Activated CD8-positive, alpha-beta T cell treated with anti-CD3 and anti-CD28 coated beads for 36 hours (primary cell): ENCODE measurements at regions not wholly inside any gene's neighbourhood (a gene's known extent, or its start where the extent isn't known, plus 50 kb on each side); places are given as distances from the start of the nearest gene placed in this dataset.

Experiments
- ATAC-seq: fragments of 200-7000 bp; cut with Tn5 transposase; one replicate; pipeline ENCODE4 v1.10.0; 2021; ENCODE audit warnings: mild to moderate bottlenecking, moderate library complexity
- CTCF ChIA-PET: fragments of 350-600 bp; sonication (Branson Sonifier 250); formaldehyde crosslinking; loops from one replicate; lab custom pipeline; 2021; ENCODE audit warnings: antibody characterized with exemption; lab: Charles Lee
- POLR2A ChIA-PET: fragments of 350-600 bp; sonication (Branson Sonifier 250); formaldehyde crosslinking; loops from one replicate; lab custom pipeline; 2021; ENCODE audit warnings: antibody characterized with exemption; lab: Charles Lee
- DNase-seq: peaks from one replicate; pipeline ENCODE4 v3.0.0-alpha.2; 2020
- H3K27ac Mint-ChIP-seq: one replicate; pipeline ENCODE4 v1.8.0; 2021; ENCODE audit warnings: mild to moderate bottlenecking, mixed read lengths
- H3K27me3 Mint-ChIP-seq: one replicate; pipeline ENCODE4 v1.8.0; 2021; ENCODE audit warnings: mixed read lengths
- H3K36me3 Mint-ChIP-seq: one replicate; pipeline ENCODE4 v1.8.0; 2021; ENCODE audit warnings: low read depth, mixed read lengths
- H3K4me1 Mint-ChIP-seq: one replicate; pipeline ENCODE4 v1.8.0; 2021; ENCODE audit warnings: low read depth, mixed read lengths
- H3K4me3 Mint-ChIP-seq: one replicate; pipeline ENCODE4 v1.8.0; 2021; ENCODE audit warnings: mild to moderate bottlenecking, moderate library complexity, mixed read lengths
- H3K9me3 Mint-ChIP-seq: one replicate; pipeline ENCODE4 v1.8.0; 2021; ENCODE audit warnings: mixed read lengths
- CTCF ChIP-seq: fragments of 200-600 bp; IDR thresholded peaks from one replicate; pipeline ENCODE4 v1.8.0; 2022; ENCODE audit warnings: antibody characterized with exemption, mild to moderate bottlenecking
- intact Hi-C: fragments of 100-400 bp; cut with micrococcal nuclease; formaldehyde crosslinking; loops from one replicate; pipeline ENCODE4 v1.10.0; 2022

- intact Hi-C loops = no loop called here
- Mint-ChIP-seq H3K27me3 (peaks cover 33% of the 10 kb centered on the region), H3K27ac (no peak overlapping the region), H3K4me3 (no peak overlapping the region), H3K4me1 (no peaks in the 10 kb centered on the region), H3K36me3 (no peaks in the 10 kb centered on the region), H3K9me3 (no peaks in the 10 kb centered on the region)
- ATAC-seq (no peak), DNase-seq (no peak)
- ChIA-PET POLR2A (no interaction called here), CTCF (interaction anchor here (1.8 kb wide), 1 partner anchor 14 kb away, joined by 5 read pairs; no protein-coding TSS in a partner anchor)
- TF ChIP-seq CTCF = no peak
Measured at GRCh38 chr2:118216224-118216623, 128.0 kb downstream of the INSIG2 start.

- TF ChIP-seq CTCF = no peak
- no peak overlapping the region for H3K4me3 Mint-ChIP-seq
- H3K27me3 Mint-ChIP-seq = peaks cover 32% of the 10 kb centered on the region
- H3K4me1 Mint-ChIP-seq = no peaks in the 10 kb centered on the region
- no peak for DNase-seq
- H3K9me3 Mint-ChIP-seq = no peaks in the 10 kb centered on the region
- intact Hi-C loops = no loop called here
- no peak for ATAC-seq
- H3K27ac Mint-ChIP-seq = no peak overlapping the region
- ChIA-PET POLR2A (no interaction called here), CTCF (interaction anchor here (1.2 to 3.8 kb wide), 3 partner anchors 13 to 176 kb away, joined by 3 to 16 read pairs (median 5); no protein-coding TSS in a partner anchor)
- H3K36me3 Mint-ChIP-seq = no peaks in the 10 kb centered on the region
Measured at GRCh38 chr2:118209727-118210126, 121.5 kb downstream of the INSIG2 start.

- intact Hi-C loops = no loop called here
- POLR2A ChIA-PET = no interaction called here
- Mint-ChIP-seq H3K27ac (no peak overlapping the region), H3K4me1 (peaks cover 2% of the 10 kb centered on the region), H3K4me3 (no peak overlapping the region), H3K9me3 (no peaks in the 10 kb centered on the region), H3K36me3 (no peaks in the 10 kb centered on the region), H3K27me3 (peaks cover 34% of the 10 kb centered on the region)
- no peak for DNase-seq
- no peak for ATAC-seq
- CTCF ChIA-PET = interaction anchor here (3.8 kb wide), 1 partner anchor 14 kb away, joined by 16 read pairs; no protein-coding TSS in a partner anchor
- TF ChIP-seq CTCF = no peak
Measured at GRCh38 chr2:118207889-118208288, 119.6 kb downstream of the INSIG2 start.

- H3K27ac Mint-ChIP-seq = no peak overlapping the region
- no peaks in the 10 kb centered on the region for H3K9me3 Mint-ChIP-seq
- H3K36me3 Mint-ChIP-seq = no peaks in the 10 kb centered on the region
- peaks cover 23% of the 10 kb centered on the region for H3K27me3 Mint-ChIP-seq
- POLR2A ChIA-PET = interaction anchor here (0.6 kb wide), 1 partner anchor 9 kb away, joined by 3 read pairs; no protein-coding TSS in a partner anchor
- ATAC-seq (peak; percentile 88), DNase-seq (peak; percentile 71)
- CTCF ChIA-PET = interaction anchor here (1.1 to 4.9 kb wide), 6 partner anchors 10 to 200 kb away, joined by 3 to 19 read pairs (median 10); no protein-coding TSS in a partner anchor
- peak; percentile 78 for TF ChIP-seq CTCF
- H3K4me1 Mint-ChIP-seq = peaks cover 7% of the 10 kb centered on the region
- intact Hi-C loops = no loop called here
- no peak overlapping the region for H3K4me3 Mint-ChIP-seq
Measured at GRCh38 chr2:118202707-118203303, 114.5 kb downstream of the INSIG2 start.

- CTCF ChIA-PET = no interaction called here
- H3K36me3 Mint-ChIP-seq = no peaks in the 10 kb centered on the region
Measured at GRCh38 chr2:118198268-118198667, 110.0 kb downstream of the INSIG2 start.

More at GRCh38 chr2:118198268-118198667, 110.0 kb downstream of the INSIG2 start:
- ATAC-seq (peak; percentile 58), DNase-seq (peak; percentile 15)
- POLR2A ChIA-PET = no interaction called here
- Mint-ChIP-seq H3K27ac (no peak overlapping the region), H3K9me3 (no peaks in the 10 kb centered on the region), H3K4me1 (peaks cover 7% of the 10 kb centered on the region), H3K27me3 (peaks cover 9% of the 10 kb centered on the region), H3K4me3 (no peak overlapping the region)
- TF ChIP-seq CTCF = no peak
- intact Hi-C loops = no loop called here
